IPS-20b (cell line): ENCODE measurements at regions not wholly inside any gene's neighbourhood (a gene's known extent, or its start where the extent isn't known, plus 50 kb on each side); places are given as distances from the start of the nearest gene placed in this dataset.

ENCODE experiments used
- H3K27ac ChIP-seq: one replicate; pipeline ENCODE4 v1.5.1; 2013; ENCODE audit warnings: low read length
- H3K27me3 ChIP-seq: 2 replicates; pipeline ENCODE4 v1.6.1; 2013; ENCODE audit warnings: mild to moderate bottlenecking, low read length, inconsistent platforms; ENCODE audit not compliant: insufficient read depth
- H3K36me3 ChIP-seq: 2 replicates; pipeline ENCODE4 v1.6.1; 2013; ENCODE audit warnings: low read depth, mild to moderate bottlenecking, inconsistent platforms, low read length, moderate library complexity; ENCODE audit not compliant: insufficient read depth
- H3K4me1 ChIP-seq: 2 replicates; pipeline ENCODE4 v1.6.1; 2013; ENCODE audit warnings: mild to moderate bottlenecking, control low read depth, inconsistent platforms, low read length, moderate library complexity; ENCODE audit not compliant: insufficient read depth
- H3K4me3 ChIP-seq: 2 replicates; pipeline ENCODE4 v1.5.1; 2013; ENCODE audit warnings: mild to moderate bottlenecking, low read length, inconsistent platforms
- H3K9ac ChIP-seq: 2 replicates; pipeline ENCODE4 v1.6.1; 2013; ENCODE audit warnings: low read depth, mild to moderate bottlenecking, inconsistent platforms, low read length, moderate library complexity
- H3K9me3 ChIP-seq: 2 replicates; pipeline ENCODE4 v1.6.1; 2013; ENCODE audit warnings: mild to moderate bottlenecking, low read depth, low read length, inconsistent platforms; ENCODE audit not compliant: insufficient read depth

- Histone ChIP-seq H3K9ac (no peak overlapping the region), H3K27ac (no peak overlapping the region), H3K9me3 (no peaks in the 10 kb centered on the region), H3K4me3 (no peak overlapping the region), H3K36me3 (no peaks in the 10 kb centered on the region), H3K27me3 (no peaks in the 10 kb centered on the region), H3K4me1 (peaks cover 11% of the 10 kb centered on the region)
Observed at GRCh38 chr3:70518356-70518755, 205.9 kb upstream of the MDFIC2 start.

GRCh38 chr3:70517124-70517890, 204.9 kb upstream of the MDFIC2 start:
- Histone ChIP-seq H3K4me1 (peaks cover 11% of the 10 kb centered on the region), H3K9ac (no peak overlapping the region), H3K4me3 (no peak overlapping the region), H3K27me3 (no peaks in the 10 kb centered on the region), H3K9me3 (no peaks in the 10 kb centered on the region), H3K27ac (no peak overlapping the region), H3K36me3 (no peaks in the 10 kb centered on the region)

- H3K9me3 ChIP-seq: no peaks in the 10 kb centered on the region
- H3K4me3 ChIP-seq: no peak overlapping the region
- H3K9ac ChIP-seq: no peak overlapping the region
- peaks cover 11% of the 10 kb centered on the region for H3K4me1 ChIP-seq
- no peak overlapping the region for H3K27ac ChIP-seq
- H3K27me3 ChIP-seq: no peaks in the 10 kb centered on the region
- no peaks in the 10 kb centered on the region for H3K36me3 ChIP-seq
Observed at GRCh38 chr3:70516076-70516475, 203.6 kb upstream of the MDFIC2 start.

GRCh38 chr3:70507486-70507885, 195.0 kb upstream of the MDFIC2 start:
- Histone ChIP-seq H3K4me1 (no peaks in the 10 kb centered on the region; the same call in 1 of the 2 replicates), H3K36me3 (no peaks in the 10 kb centered on the region), H3K27ac (no peak overlapping the region), H3K9ac (no peak overlapping the region), H3K9me3 (0 out of 2 replicates have a peak, but pooled peaks cover under 1% of the 10 kb centered on the region), H3K4me3 (no peak overlapping the region), H3K27me3 (no peaks in the 10 kb centered on the region)

GRCh38 chr3:70506775-70507174, 194.3 kb upstream of the MDFIC2 start:
- Histone ChIP-seq H3K9ac (no peak overlapping the region), H3K9me3 (0 out of 2 replicates have a peak, but pooled peaks cover 4% of the 10 kb centered on the region)

GRCh38 chr3:70501561-70501960, 189.1 kb upstream of the MDFIC2 start:
- Histone ChIP-seq H3K27ac (no peak overlapping the region), H3K9me3 (0 out of 2 replicates have a peak, but pooled peaks cover 4% of the 10 kb centered on the region), H3K9ac (no peak overlapping the region), H3K4me3 (no peak overlapping the region), H3K36me3 (no peaks in the 10 kb centered on the region), H3K27me3 (no peaks in the 10 kb centered on the region), H3K4me1 (no peaks in the 10 kb centered on the region)

More at GRCh38 chr3:70506775-70507174, 194.3 kb upstream of the MDFIC2 start:
- no peaks in the 10 kb centered on the region for H3K36me3 ChIP-seq
- H3K4me3 ChIP-seq: no peak overlapping the region
- H3K27me3 ChIP-seq: no peaks in the 10 kb centered on the region
- H3K27ac ChIP-seq: no peak overlapping the region
- H3K4me1 ChIP-seq: no peaks in the 10 kb centered on the region; the same call in 1 of the 2 replicates

GRCh38 chr3:70488816-70489215, 176.4 kb upstream of the MDFIC2 start:
- Histone ChIP-seq H3K36me3 (no peaks in the 10 kb centered on the region), H3K27me3 (no peaks in the 10 kb centered on the region), H3K9me3 (no peaks in the 10 kb centered on the region), H3K4me1 (peaks cover 17% of the 10 kb centered on the region; the same call in 1 of the 2 replicates), H3K27ac (no peak overlapping the region), H3K9ac (no peak overlapping the region), H3K4me3 (no peak overlapping the region)

GRCh38 chr3:70488131-70488530, 175.7 kb upstream of the MDFIC2 start:
- H3K9ac ChIP-seq: no peak overlapping the region
- peaks cover 17% of the 10 kb centered on the region; the same call in 1 of the 2 replicates for H3K4me1 ChIP-seq
- no peaks in the 10 kb centered on the region for H3K36me3 ChIP-seq
- peak overlapping the region; percentile 1; the same call in 1 of the 2 replicates for H3K4me3 ChIP-seq
- no peak overlapping the region for H3K27ac ChIP-seq
- H3K9me3 ChIP-seq: no peaks in the 10 kb centered on the region
- no peaks in the 10 kb centered on the region for H3K27me3 ChIP-seq

GRCh38 chr3:70486414-70487017, 174.1 kb upstream of the MDFIC2 start:
- Histone ChIP-seq H3K9me3 (no peaks in the 10 kb centered on the region), H3K27ac (no peak overlapping the region), H3K4me1 (peaks cover 17% of the 10 kb centered on the region; the same call in 1 of the 2 replicates), H3K4me3 (no peak overlapping the region), H3K9ac (no peak overlapping the region), H3K27me3 (no peaks in the 10 kb centered on the region), H3K36me3 (no peaks in the 10 kb centered on the region)

GRCh38 chr3:70476174-70476573, 163.7 kb upstream of the MDFIC2 start:
- peaks cover 29% of the 10 kb centered on the region; the same call in 1 of the 2 replicates for H3K4me1 ChIP-seq
- no peak overlapping the region for H3K27ac ChIP-seq
- H3K4me3 ChIP-seq: no peak overlapping the region
- H3K9ac ChIP-seq: no peak overlapping the region
- H3K36me3 ChIP-seq: 0 out of 2 replicates have a peak, but pooled peaks cover 4% of the 10 kb centered on the region
- no peaks in the 10 kb centered on the region for H3K27me3 ChIP-seq
- peaks cover 20% of the 10 kb centered on the region for H3K9me3 ChIP-seq

- Histone ChIP-seq H3K36me3 (no peaks in the 10 kb centered on the region), H3K9ac (no peak overlapping the region), H3K27me3 (no peaks in the 10 kb centered on the region), H3K4me3 (no peak overlapping the region), H3K4me1 (peaks cover 23% of the 10 kb centered on the region; the same call in 1 of the 2 replicates), H3K27ac (no peak overlapping the region), H3K9me3 (no peaks in the 10 kb centered on the region)
Observed at GRCh38 chr3:70471464-70472342, 159.3 kb upstream of the MDFIC2 start.
